PC-3 (cell line): ENCODE measurements at regions not wholly inside any gene's neighbourhood (a gene's known extent, or its start where the extent isn't known, plus 50 kb on each side); places are given as distances from the start of the nearest gene placed in this dataset.
A peak's percentile ranks its signal among the peaks of the same experiment; 100 is the strongest.

Experiments
- ATAC-seq: fragments of 200-7000 bp; cut with Tn5 transposase; 2 replicates; pipeline ENCODE4 v1.9.1; 2020; ENCODE audit warnings: mild to moderate bottlenecking, moderate library complexity
- BruUV-seq: library from RNA; stranded (reverse); fragments of 400-500 nt; replicated peaks from 2 replicates; lab custom pipeline; 2021; lab: Mats Ljungman, UMichigan
- CTCF ChIA-PET: fragments of 300-600 bp; sonication (Branson Sonifier 250); formaldehyde crosslinking; loops from one replicate; lab custom pipeline; 2022; ENCODE audit warnings: antibody characterized with exemption; lab: Charles Lee
- POLR2A ChIA-PET: fragments of 300-600 bp; sonication (Branson Sonifier 250); formaldehyde crosslinking; loops from one replicate; lab custom pipeline; 2022; ENCODE audit warnings: antibody characterized with exemption; ENCODE audit not compliant: unreplicated experiment; lab: Charles Lee
- DNase-seq: peaks from one replicate; pipeline ENCODE4 v3.0.0-alpha.2; 2015
- H2AFZ ChIP-seq: fragments of 300-600 bp; sonication (generic); 2 replicates; pipeline ENCODE4 v1.6.0; 2016; ENCODE audit warnings: antibody characterized with exemption, low read length
- H3F3A ChIP-seq: fragments of 300-600 bp; sonication (generic); one replicate; pipeline ENCODE4 v1.6.0; 2017; ENCODE audit warnings: antibody characterized with exemption, low read length, control low read depth, mild to moderate bottlenecking; ENCODE audit not compliant: unreplicated experiment
- H3K27ac ChIP-seq: fragments of 300-600 bp; sonication (generic); 2 replicates; pipeline ENCODE4 v1.5.1; 2016; ENCODE audit warnings: mild to moderate bottlenecking, low read length
- H3K27me3 ChIP-seq: fragments of 300-600 bp; sonication (generic); 2 replicates; pipeline ENCODE4 v1.6.1; 2016; ENCODE audit warnings: low read length, mixed read lengths
- H3K36me3 ChIP-seq: fragments of 300-600 bp; sonication (generic); 2 replicates; pipeline ENCODE4 v1.6.1; 2016; ENCODE audit warnings: low read depth, mixed run types, low read length, mixed read lengths
- H3K4me1 ChIP-seq: fragments of 300-600 bp; sonication (generic); 2 replicates; pipeline ENCODE4 v1.5.1; 2016; ENCODE audit warnings: low read length; ENCODE audit not compliant: insufficient read depth
- H3K4me2 ChIP-seq: fragments of 300-600 bp; sonication (generic); 2 replicates; pipeline ENCODE4 v1.6.0; 2016; ENCODE audit warnings: low read length
- H3K4me3 ChIP-seq: fragments of 300-600 bp; sonication (generic); 2 replicates; pipeline ENCODE4 v1.5.1; 2016; ENCODE audit warnings: mild to moderate bottlenecking, low read length, mixed read lengths
- H3K79me2 ChIP-seq: fragments of 300-600 bp; sonication (generic); 2 replicates; pipeline ENCODE4 v1.6.1; 2017; ENCODE audit warnings: low read length, mixed read lengths
- H3K9ac ChIP-seq: fragments of 300-600 bp; sonication (generic); 2 replicates; pipeline ENCODE4 v1.6.0; 2016; ENCODE audit warnings: mild to moderate bottlenecking, low read length
- H3K9me2 ChIP-seq: fragments of 300-600 bp; sonication (generic); replicated peaks from 2 replicates; pipeline ENCODE4 v1.6.1; 2016; ENCODE audit warnings: mixed run types, low read length, mixed read lengths
- H3K9me3 ChIP-seq: fragments of 300-600 bp; sonication (generic); 2 replicates; pipeline ENCODE4 v1.6.1; 2016; ENCODE audit warnings: low read length, mixed read lengths
- H4K20me1 ChIP-seq: fragments of 300-600 bp; sonication (generic); 2 replicates; pipeline ENCODE4 v1.6.1; 2016; ENCODE audit warnings: low read length, mixed read lengths
- EZH2 ChIP-seq: fragments of 300-600 bp; sonication (generic); IDR thresholded peaks from one replicate; pipeline ENCODE4 v1.6.1; 2017; ENCODE audit warnings: antibody characterized with exemption, mild to moderate bottlenecking, low read length; ENCODE audit not compliant: unreplicated experiment
- EZH2phosphoT487 ChIP-seq: fragments of 300-600 bp; sonication (generic); IDR thresholded peaks from 2 replicates; pipeline ENCODE4 v1.6.1; 2018; ENCODE audit warnings: mild to moderate bottlenecking, antibody characterized with exemption, low read length, borderline replicate concordance
- intact Hi-C: fragments of 100-400 bp; cut with micrococcal nuclease; formaldehyde crosslinking; loops from 2 replicates; pipeline ENCODE4 v1.9.0; 2023
- TF ChIP-seq, protein P1 (sequence below): fragments of 300-600 bp; sonication (generic); conservative IDR thresholded peaks from 2 replicates; pipeline ENCODE4 v1.5.1; 2017; ENCODE audit warnings: antibody characterized with exemption, low read depth, mild to moderate bottlenecking, low read length

DNA sequence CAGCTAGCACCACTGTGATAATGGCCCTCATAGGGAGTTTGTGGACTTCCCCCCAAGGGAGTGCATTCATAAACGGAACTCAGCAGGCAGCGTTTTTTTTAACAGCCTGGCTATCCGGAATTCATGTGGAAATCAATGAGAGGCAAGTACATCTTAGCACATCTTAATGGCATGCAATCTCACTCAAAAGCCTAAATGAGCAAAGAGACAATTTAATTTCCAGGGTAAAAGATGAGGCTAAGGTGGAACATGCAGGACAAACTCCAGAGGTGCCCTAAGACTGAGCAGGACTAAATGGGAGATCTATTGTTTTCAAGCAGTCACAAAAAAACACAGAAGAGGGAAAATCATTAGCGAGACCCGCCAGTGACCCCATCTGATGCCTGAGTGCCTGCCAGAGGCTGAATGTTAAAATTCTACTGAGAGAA lies 243.5 kb upstream of the KCNIP4 start:
- BruUV-seq, result no TSS peak
- Histone ChIP-seq H3K9me2 (no peaks in the 10 kb centered on the region), H3K9ac (no peak overlapping the region), H3F3A (no peaks in the 10 kb centered on the region), H2AFZ (no peak overlapping the region), H3K27me3 (no peaks in the 10 kb centered on the region), H3K4me2 (no peak overlapping the region), H4K20me1 (no peaks in the 10 kb centered on the region), H3K36me3 (no peaks in the 10 kb centered on the region), H3K27ac (no peak overlapping the region), H3K4me3 (no peak overlapping the region), H3K9me3 (no peaks in the 10 kb centered on the region), H3K79me2 (no peaks in the 10 kb centered on the region), H3K4me1 (peaks cover 18% of the 10 kb centered on the region)
- CTCF ChIA-PET, result no interaction called here
- intact Hi-C loops, result no loop called here
- POLR2A ChIA-PET, result no interaction called here
- TF ChIP-seq EZH2phosphoT487, result no peak
- TF ChIP-seq, protein P1, sequence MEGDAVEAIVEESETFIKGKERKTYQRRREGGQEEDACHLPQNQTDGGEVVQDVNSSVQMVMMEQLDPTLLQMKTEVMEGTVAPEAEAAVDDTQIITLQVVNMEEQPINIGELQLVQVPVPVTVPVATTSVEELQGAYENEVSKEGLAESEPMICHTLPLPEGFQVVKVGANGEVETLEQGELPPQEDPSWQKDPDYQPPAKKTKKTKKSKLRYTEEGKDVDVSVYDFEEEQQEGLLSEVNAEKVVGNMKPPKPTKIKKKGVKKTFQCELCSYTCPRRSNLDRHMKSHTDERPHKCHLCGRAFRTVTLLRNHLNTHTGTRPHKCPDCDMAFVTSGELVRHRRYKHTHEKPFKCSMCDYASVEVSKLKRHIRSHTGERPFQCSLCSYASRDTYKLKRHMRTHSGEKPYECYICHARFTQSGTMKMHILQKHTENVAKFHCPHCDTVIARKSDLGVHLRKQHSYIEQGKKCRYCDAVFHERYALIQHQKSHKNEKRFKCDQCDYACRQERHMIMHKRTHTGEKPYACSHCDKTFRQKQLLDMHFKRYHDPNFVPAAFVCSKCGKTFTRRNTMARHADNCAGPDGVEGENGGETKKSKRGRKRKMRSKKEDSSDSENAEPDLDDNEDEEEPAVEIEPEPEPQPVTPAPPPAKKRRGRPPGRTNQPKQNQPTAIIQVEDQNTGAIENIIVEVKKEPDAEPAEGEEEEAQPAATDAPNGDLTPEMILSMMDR, result no peak
- no peak for TF ChIP-seq EZH2
- ATAC-seq, result no peak
- no peak for DNase-seq

DNA sequence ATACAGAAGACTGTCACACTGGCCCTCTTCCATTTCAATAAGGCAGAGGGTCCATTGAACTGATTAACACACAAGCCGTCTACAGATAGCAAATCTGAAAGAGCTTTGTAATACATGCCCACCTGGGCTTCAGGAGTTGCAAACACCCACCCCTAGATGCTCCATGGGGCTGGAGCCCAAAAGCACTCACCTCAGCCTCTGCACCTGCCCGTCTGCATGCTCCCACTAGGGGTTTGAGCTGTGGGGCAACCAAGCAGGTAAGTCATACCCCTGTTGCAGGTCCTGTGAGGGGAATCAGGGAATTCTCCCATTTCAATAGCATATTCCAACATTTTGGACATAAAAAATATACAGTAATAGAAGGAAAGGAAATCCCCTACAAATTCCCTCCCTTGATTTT lies 243.0 kb upstream of the KCNIP4 start:
- no peaks in the 10 kb centered on the region for H3F3A ChIP-seq
- H3K27ac ChIP-seq, result peak overlapping the region; percentile 23; the same call in 1 of the 2 replicates
- DNase-seq (no peak), ATAC-seq (no peak)
- H3K4me2 ChIP-seq, result peak overlapping the region; percentile 77; the same call in 1 of the 2 replicates
- intact Hi-C loops, result no loop called here
- no TSS peak for BruUV-seq
- no peaks in the 10 kb centered on the region for H3K9me2 ChIP-seq
- H3K36me3 ChIP-seq, result no peaks in the 10 kb centered on the region
- TF ChIP-seq EZH2, result no peak
- no peaks in the 10 kb centered on the region for H3K27me3 ChIP-seq
- no peak overlapping the region for H3K9ac ChIP-seq
- peaks cover 18% of the 10 kb centered on the region for H3K4me1 ChIP-seq
- ChIA-PET CTCF (no interaction called here), POLR2A (no interaction called here)
- no peak overlapping the region for H2AFZ ChIP-seq
- H3K9me3 ChIP-seq, result no peaks in the 10 kb centered on the region
- no peaks in the 10 kb centered on the region for H3K79me2 ChIP-seq
- no peaks in the 10 kb centered on the region for H4K20me1 ChIP-seq
- H3K4me3 ChIP-seq, result no peak overlapping the region

DNA sequence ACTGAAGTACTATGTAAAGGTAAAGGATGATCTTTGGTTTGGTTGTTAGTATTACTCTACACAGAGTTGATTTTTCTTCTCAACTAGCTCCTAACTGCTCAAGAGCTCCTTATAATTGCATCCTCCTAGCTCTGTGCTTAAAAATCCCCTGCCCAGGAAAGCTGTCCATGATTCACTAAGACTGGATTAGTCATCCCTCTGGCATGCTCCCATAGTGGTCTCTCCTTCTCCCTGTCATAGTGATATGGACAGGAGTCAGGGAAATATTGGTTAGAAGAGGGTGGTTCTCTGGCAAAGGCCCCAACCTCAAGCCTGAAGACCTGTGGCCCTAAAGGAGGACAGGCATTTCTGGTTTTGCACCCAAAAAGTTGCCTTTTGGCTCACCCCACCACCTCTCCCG lies 242.3 kb upstream of the KCNIP4 start:
- H3K4me1 ChIP-seq, result peaks cover 18% of the 10 kb centered on the region
- DNase-seq (peak; percentile 93), ATAC-seq (peak; percentile 98)
- no peaks in the 10 kb centered on the region for H3F3A ChIP-seq
- no peaks in the 10 kb centered on the region for H3K79me2 ChIP-seq
- H3K4me3 ChIP-seq, result peak overlapping the region; percentile 38; the same call in 1 of the 2 replicates
- no peaks in the 10 kb centered on the region for H3K27me3 ChIP-seq
- TF ChIP-seq EZH2phosphoT487, result no peak
- TF ChIP-seq, protein P1, result no peak
- no peak for TF ChIP-seq EZH2
- no peaks in the 10 kb centered on the region for H3K9me2 ChIP-seq
- ChIA-PET CTCF (no interaction called here), POLR2A (no interaction called here)
- H3K36me3 ChIP-seq, result no peaks in the 10 kb centered on the region
- H3K9me3 ChIP-seq, result no peaks in the 10 kb centered on the region
- peak overlapping the region; percentile 77 for H3K4me2 ChIP-seq
- intact Hi-C loops, result no loop called here
- H3K9ac ChIP-seq, result no peak overlapping the region
- no peak overlapping the region for H2AFZ ChIP-seq
- no TSS peak for BruUV-seq
- H3K27ac ChIP-seq, result peak overlapping the region; percentile 72
- H4K20me1 ChIP-seq, result no peaks in the 10 kb centered on the region
